HG03066 (cell line): ENCODE measurements at regions not wholly inside any gene's neighbourhood (a gene's known extent, or its start where the extent isn't known, plus 50 kb on each side); places are given as distances from the start of the nearest gene placed in this dataset.
"Not testable (repeated sequence)": the region's sequence is repeated elsewhere in the genome, so short reads cannot be mapped to it uniquely, and the experiment has no call there.

Experiments
- ATAC-seq: cut with Tn5 transposase; IDR thresholded peaks from one replicate; pipeline ENCODE4 v1.9.1; 2021; ENCODE audit warnings: low read depth; ENCODE audit not compliant: unreplicated experiment

- no peak for ATAC-seq
Measured at GRCh38 chr13:81184556-81185265, 843.8 kb upstream of the SPRY2 start.

DNA sequence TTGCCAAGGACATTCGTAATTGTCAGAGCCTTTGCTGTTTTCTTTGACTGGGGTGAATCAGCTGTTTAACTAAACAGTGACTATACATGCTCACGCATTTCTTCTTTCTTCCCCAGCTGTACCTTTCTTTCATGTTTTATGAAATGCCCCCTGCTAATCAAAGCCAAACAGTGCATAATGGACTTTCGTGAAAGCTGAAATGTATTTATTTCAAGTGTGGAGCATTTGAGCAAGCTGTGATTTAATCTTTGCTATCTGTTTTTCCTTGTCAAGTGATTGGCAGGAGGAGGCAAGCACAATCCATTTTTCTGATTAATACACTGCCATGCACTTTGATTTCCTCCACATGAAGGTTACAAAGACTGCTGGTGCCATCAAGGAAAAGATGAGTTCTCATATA, 831.7 kb upstream of the SPRY2 start:
- no peak for ATAC-seq

- ATAC-seq: peak; percentile 61
Measured at GRCh38 chr13:81171065-81171647, 830.2 kb upstream of the SPRY2 start.

GRCh38 chr13:81163823-81164222, 822.9 kb upstream of the SPRY2 start:
- ATAC-seq: not testable (repeated sequence)

DNA sequence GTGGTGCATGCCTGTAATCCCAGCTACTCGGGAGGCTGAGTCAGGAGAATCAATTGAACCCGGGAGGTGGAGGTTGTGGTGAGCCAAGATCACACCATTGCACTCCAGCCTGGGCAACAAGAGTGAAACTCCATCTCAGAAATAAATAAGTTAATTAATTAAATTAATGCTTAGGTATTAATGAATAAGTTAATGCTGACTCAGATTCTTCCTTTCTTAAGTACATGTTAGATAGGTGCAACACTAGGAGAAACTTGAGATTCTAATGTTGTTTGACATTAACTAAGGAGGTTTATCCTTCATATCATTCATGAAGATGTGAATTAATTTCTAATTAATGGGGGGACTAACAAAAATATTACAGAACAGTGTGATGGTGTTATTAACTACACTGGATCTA, 812.6 kb upstream of the SPRY2 start:
- ATAC-seq: no peak

DNA sequence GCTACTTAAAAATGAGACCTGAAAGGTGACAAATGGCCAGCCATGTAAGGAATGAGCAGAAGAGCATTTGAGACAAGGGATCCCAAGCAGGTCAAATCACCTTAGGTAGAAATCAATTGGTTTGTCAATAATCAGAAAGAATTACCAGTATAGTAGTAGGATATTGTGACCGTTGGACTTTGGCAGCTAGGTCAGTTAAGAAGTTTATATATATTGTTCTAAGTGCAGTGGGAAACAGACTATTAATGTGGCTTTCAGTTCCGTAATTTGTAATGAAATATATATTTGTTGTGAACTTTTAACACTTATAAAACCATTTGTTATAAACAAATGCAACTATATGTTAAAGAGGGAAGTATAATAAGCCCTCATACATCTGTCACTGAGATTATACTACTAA, 807.9 kb upstream of the SPRY2 start:
- no peak for ATAC-seq

DNA sequence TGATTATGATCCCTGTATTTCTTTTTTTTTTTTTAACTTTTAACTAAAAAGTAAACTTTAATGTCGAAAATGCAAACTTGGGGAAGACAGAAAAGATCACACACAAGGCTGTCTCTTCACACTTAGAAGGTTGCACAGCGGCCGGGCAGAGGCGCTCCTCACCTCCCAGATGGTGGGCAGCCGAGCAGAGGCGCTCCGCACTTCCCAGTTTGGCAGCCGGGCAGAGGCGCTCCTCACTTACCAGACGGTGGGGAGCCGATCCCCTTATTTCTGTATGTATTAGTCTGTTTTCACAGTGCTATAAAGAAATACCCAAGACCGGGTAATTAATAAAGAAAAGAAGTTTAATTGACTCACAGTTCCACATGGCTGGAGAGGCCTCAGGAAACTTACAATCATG, 805.6 kb upstream of the SPRY2 start:
- ATAC-seq: not testable (repeated sequence)

- no peak for ATAC-seq
Measured at GRCh38 chr13:81142306-81142999, 801.5 kb upstream of the SPRY2 start.

- no peak for ATAC-seq
Measured at GRCh38 chr13:81140675-81141074, 799.7 kb upstream of the SPRY2 start.

DNA sequence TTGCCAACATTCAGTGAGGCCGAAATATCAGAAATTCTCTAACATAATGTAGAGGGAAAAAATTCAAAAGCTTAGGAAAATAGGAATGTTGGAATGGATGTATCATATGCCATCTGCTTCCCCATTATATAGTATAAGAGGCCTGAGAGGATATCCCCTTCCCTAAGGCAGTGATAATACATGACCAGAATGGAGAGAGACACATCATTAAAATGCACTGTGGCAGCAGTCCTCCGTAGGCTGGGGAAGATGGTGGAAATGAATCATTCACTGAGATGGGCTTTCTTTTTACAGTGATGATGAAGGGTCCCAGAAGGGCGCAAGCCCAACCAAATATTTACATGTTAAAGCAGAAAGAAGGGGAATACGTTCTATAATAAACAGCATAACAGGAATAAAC, 799.1 kb upstream of the SPRY2 start:
- ATAC-seq: no peak

DNA sequence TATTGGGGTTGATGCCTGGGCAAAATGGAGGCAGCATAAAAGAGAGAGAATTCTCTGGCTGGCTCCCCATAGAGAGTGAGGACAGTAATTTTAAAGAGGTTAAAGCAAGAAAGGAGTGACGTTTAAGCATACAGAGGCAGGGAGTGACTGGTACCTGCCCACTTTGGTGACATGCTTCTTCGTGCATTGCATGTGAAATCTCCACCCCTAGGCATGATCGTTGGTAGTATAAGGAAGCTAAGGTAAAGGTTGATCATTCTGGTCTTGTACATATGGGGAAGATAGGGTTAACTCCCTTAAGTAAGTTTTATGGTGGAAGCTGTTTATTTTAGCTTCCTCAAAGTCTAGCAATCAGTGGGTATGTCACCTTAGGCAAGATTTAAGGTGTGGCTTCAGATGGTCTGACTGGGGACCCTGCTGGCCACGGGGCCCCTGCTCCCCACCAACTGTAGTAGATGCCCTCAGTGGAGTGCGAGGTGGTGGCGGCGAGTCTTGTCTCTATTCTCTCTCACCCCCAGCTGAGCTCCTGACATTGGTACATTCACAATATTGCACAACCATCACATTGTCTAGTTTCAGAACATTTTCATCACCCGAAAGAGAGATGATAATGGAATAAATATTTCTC, 797.5 kb upstream of the SPRY2 start:
- no peak for ATAC-seq

- ATAC-seq: no peak
Measured at GRCh38 chr13:81133066-81133465, 792.1 kb upstream of the SPRY2 start.

DNA sequence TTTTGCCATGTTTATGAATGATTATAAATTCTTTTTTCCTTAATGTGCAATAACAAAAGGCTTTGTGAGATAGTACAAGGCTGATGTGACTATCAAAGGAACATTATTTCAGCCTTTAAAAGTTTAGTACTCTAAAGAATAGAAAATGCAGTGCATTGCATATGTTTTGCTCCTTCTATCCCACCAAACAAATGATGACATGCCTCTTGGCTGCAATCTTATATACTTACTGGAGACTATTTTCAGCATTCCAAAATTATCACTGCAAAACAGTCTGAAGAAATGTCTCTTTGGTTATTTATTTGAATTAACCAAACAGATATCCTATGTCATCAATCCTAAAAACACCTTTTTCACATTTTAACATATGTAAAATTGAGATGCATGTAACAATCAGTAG, 776.5 kb upstream of the SPRY2 start:
- no peak for ATAC-seq

DNA sequence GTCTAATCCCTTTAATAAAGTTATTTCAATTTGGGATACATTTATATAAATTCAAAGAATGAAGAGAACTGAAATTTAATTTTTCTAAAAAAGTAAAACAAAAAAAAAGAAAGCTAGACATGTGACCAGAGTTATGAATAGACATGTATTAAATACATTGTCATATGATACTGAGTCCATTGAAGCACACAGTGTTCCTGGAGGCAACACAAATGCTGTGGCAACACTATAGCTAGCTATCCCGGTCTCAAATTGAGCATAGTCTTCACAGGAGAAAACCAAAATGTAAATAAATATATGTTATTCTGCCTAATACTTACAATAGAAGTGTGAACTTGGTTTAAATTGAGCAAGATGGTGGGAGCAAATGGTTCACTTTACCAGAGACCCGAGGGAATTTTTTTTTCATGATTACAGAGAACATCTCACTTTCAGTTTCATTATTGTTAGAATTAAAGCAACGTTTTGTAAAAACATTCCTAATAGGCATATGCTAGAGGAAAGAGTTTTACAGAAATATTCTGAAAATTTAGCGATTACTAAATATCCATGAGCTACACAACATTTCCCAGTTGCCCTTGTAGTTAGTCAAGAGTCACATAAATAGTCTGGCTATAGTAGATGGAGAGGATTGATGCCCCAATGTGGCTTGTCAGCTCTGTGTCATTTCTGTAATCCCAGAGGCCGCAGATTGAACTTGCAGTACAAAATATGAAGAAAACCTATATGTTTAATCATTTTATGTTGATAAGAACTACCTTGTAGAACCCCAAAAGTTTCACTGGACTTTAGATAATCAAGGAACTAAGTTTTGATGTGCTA, 775.7 kb upstream of the SPRY2 start:
- no peak for ATAC-seq

DNA sequence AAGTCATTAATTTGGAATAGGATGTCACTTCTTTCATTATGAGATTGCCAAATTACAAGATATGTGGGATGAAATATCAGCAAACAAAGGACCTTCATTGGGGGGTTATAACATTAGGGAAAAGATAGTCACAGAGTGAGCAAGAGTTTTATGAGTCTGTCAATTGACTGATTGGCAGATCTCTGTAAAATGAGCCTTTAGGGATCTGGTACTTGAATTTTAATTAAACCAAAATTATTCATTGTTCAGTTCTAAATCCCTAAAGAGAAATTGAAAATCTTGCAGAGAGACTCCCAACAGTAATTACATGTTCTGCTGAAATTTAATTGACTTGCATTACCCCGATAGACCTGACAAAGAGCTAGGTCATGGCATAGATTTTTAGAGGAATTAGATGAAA, 768.1 kb upstream of the SPRY2 start:
- ATAC-seq: no peak

GRCh38 chr13:81106348-81106747, 765.4 kb upstream of the SPRY2 start:
- ATAC-seq: no peak

GRCh38 chr13:81104035-81104715, 763.2 kb upstream of the SPRY2 start:
- ATAC-seq: no peak

DNA sequence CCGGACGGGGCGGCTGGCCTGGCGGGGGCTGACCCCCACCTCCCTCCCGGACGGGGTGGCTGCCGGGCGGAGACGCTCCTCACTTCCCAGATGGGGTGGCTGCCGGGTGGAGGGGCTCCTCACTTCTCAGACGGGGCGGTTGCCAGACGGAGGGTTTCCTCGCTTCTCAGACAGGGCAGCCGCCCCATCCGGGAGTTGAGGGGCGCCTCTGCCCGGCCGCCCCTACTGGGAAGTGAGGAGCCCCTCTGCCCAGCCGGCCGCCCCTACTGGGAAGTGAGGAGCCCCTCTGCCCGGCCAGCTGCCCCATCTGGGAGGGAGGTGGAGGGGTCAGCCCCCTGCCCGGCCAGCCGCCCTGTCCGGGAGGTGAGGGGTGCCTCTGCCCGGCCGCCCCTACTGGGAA, 761.1 kb upstream of the SPRY2 start:
- ATAC-seq: not testable (repeated sequence)

- no peak for ATAC-seq
Measured at GRCh38 chr13:81089371-81090157, 748.6 kb upstream of the SPRY2 start.
